GM12892 (cell line): ENCODE measurements at regions not wholly inside any gene's neighbourhood (a gene's known extent, or its start where the extent isn't known, plus 50 kb on each side); places are given as distances from the start of the nearest gene placed in this dataset.

Source experiments
- POLR2A ChIP-seq: IDR thresholded peaks from 2 replicates; pipeline ENCODE4 v1.6.1; 2011; ENCODE audit warnings: low read depth, low read length, control low read depth
- POLR2AphosphoS5 ChIP-seq: IDR thresholded peaks from 2 replicates; pipeline ENCODE4 v1.6.1; 2011; ENCODE audit warnings: low read depth, low read length, control low read depth
- TAF1 ChIP-seq: IDR thresholded peaks from 2 replicates; pipeline ENCODE4 v1.6.1; 2011; ENCODE audit warnings: low read depth, mild to moderate bottlenecking, control low read depth, low read length, borderline replicate concordance

DNA sequence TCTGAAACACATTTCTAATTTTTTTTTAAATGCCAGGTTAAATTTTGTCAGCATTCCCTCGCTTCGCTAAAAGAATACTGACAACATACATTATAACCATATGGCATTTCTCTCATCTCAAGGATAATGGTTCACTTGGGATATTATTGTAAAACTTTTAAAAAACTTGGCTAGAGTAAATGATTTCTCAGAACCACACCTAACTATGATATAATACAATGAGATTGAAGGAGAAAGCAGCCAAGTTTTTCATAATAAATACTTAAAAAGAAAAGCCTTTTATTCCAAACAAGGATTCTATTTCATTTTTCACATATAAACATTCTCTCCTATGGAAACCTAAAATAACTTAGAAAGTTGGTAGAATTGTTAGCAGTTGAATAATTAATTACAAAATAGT lies 413.9 kb downstream of the HGF start:
- TF ChIP-seq TAF1 (no peak), POLR2A (no peak), POLR2AphosphoS5 (no peak)
